ENCODE measurements at regions not wholly inside any gene's neighbourhood (a gene's known extent, or its start where the extent isn't known, plus 50 kb on each side); places are given as distances from the start of the nearest gene placed in this dataset.

DNA sequence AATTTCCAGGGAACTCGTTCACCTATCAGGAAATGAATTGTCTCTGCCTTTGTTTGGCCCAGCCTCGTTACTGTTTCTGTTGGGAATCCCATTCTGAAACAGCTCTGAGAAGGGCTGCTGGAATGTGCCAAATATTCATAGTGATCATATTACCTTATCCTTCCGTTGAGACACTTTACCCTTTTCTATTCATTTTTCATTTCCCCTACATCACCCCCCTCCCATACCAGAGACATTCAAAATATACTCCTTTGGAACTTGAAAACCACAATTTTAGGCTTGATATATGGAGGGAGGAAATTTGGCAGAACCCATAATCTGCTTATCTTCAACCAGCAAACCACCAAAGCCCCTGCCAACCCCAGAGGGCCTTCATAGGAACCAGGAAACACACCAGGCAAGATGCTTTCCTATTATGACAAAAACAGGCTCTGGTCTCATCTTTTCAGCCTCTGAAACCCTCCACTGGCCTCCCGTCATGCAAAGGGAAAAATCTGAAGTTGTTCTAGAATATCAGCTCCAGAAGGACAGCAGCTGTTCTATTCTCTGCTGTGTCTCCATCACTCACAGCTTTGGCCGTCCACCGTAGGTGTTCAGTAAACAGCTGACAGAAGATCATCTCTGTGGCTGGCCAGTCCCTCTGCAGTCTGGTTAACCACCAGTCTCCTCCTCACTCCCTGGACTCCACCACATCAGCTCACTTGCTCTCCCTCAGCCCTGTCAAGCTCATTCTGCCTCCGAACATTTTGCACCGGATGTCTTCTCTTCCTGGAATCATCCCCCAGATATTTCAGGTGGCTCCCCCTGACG lies 217.2 kb upstream of the WWC1 start:
- TF ChIP-seq, protein P1, sequence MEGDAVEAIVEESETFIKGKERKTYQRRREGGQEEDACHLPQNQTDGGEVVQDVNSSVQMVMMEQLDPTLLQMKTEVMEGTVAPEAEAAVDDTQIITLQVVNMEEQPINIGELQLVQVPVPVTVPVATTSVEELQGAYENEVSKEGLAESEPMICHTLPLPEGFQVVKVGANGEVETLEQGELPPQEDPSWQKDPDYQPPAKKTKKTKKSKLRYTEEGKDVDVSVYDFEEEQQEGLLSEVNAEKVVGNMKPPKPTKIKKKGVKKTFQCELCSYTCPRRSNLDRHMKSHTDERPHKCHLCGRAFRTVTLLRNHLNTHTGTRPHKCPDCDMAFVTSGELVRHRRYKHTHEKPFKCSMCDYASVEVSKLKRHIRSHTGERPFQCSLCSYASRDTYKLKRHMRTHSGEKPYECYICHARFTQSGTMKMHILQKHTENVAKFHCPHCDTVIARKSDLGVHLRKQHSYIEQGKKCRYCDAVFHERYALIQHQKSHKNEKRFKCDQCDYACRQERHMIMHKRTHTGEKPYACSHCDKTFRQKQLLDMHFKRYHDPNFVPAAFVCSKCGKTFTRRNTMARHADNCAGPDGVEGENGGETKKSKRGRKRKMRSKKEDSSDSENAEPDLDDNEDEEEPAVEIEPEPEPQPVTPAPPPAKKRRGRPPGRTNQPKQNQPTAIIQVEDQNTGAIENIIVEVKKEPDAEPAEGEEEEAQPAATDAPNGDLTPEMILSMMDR (IDR thresholded peaks at IDR 0.05; ENCODE audit: insufficient read depth, low read depth, low read length, missing control alignments) = no peak
- no peak overlapping the region for H3K4me3 ChIP-seq (ENCODE audit: low read length)
- peak; percentile 28 for DNase-seq (ENCODE audit: low read depth)

DNA sequence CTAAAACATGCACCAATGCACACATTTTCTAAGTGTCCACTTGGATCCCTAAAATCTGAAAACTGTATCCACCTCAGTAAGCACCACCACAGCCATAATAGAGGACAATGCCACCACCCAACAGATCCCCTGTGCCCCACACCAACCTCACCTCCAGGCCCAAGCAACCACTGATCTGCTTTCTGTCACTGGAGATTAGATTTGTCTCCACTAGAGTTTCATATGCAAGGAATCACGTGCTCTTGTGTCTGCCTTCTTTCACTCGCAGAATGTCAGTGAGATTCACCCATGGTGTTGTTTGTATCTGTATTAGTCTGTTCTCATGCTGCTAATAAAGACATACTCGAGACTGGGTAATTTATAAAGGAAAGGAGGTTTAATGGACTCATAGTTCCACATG lies 216.1 kb upstream of the WWC1 start:
- no peak overlapping the region for H3K4me3 ChIP-seq (ENCODE audit: low read length)
- no peak for DNase-seq (ENCODE audit: low read depth)
- TF ChIP-seq, protein P1 (IDR thresholded peaks at IDR 0.05; ENCODE audit: insufficient read depth, low read depth, low read length, missing control alignments) = no peak

DNA sequence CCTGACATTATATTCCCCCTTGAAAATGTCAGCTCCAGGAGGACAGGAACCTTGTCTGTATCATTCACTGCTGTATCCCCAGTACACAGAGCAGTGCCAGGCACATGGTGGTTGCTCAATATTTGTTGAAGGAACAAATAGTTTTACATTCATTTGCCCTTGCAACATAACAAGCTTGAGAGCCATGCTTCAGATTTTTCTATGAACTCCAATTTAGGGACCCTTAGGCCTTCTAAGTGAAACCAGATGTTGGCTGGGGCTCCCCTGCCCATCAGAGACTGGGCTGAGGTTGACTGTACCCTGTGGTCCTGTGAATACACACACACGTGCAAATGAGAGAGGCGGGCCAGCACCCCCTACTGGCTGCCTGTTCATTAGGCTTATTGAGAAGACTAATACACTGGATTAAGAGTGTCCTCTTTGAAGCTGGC lies 214.9 kb upstream of the WWC1 start:
- no peak overlapping the region for H3K4me3 ChIP-seq (ENCODE audit: low read length)
- TF ChIP-seq, protein P1 (IDR thresholded peaks at IDR 0.05; ENCODE audit: insufficient read depth, low read depth, low read length, missing control alignments) = no peak
- peak; percentile 17 for DNase-seq (ENCODE audit: low read depth)

DNA sequence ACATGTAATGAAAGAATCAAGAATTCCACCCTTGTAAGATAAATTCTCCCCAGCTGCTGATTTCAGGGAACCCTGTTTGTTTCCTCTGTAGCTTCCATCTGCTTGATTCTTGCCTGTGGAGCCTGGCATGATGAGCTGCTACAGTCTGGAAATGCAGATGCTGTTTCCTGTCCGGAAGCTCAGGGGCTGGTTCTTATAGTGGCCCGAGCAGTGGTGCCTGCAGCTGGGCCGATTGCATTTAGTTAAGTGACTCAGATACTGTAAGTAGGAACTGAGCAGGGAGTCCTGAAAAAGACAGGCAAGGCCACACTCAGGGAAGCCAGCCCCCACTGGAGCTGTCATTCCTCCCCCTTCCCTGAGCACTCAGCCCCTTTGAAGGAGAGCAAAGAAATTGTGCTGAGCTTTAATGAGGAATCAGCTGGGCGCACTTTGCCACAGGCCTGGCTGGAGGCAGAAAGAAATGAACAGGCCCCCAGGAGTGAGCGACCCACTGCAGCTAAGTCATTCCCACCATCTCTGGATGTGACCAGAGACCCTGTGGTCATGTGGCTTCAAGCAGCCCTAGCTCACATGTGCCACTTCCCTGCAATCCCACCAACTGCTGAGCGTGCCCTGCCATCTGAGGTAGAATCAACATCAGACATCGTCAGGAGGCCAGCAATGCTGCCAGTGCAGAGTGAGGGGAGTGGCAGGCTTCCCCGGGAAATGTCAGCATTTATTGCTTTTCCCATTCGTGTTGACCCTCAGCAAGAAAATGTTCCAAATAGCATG lies 206.0 kb upstream of the WWC1 start:
- TF ChIP-seq, protein P1 (IDR thresholded peaks at IDR 0.05; ENCODE audit: insufficient read depth, low read depth, low read length, missing control alignments) = no peak
- no peak overlapping the region for H3K4me3 ChIP-seq (ENCODE audit: low read length)
- DNase-seq (ENCODE audit: low read depth) = no peak

DNA sequence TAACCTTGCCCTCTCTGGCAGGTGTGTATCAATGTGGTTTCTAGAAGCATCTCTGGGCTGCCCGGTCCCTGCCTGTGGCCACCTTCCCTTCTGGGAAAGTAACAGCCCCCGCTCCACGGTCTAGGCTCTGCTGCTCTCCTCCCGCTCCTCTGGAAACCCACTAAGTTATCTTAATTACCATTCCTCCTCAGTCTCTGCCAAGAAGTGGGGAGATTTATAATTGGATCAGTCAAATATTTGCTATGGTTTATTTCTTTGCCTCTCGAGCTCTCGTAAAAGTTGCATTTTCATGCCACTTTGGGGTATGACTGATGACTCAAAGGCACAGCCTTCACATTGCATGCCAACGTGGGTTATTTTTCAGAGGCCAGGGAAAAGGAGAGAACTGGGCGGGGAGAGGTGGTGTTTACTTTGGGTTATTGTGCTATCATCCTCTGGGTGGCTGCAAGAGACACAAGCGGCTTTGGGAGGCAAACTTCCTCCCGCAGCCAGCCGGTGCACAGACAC lies 205.3 kb upstream of the WWC1 start:
- H3K4me3 ChIP-seq (ENCODE audit: low read length) = no peak overlapping the region
- DNase-seq (ENCODE audit: low read depth) = peak; percentile 60
- TF ChIP-seq, protein P1 (IDR thresholded peaks at IDR 0.05; ENCODE audit: insufficient read depth, low read depth, low read length, missing control alignments) = peak; percentile 46

GRCh38 chr5:168086746-168087145 lies 204.7 kb upstream of the WWC1 start:
- DNase-seq (ENCODE audit: low read depth) = no peak
- TF ChIP-seq, protein P1 (IDR thresholded peaks at IDR 0.05; ENCODE audit: insufficient read depth, low read depth, low read length, missing control alignments) = no peak
- no peak overlapping the region for H3K4me3 ChIP-seq (ENCODE audit: low read length)
